K562 (cell line): ENCODE measurements at regions not wholly inside any gene's neighbourhood (a gene's known extent, or its start where the extent isn't known, plus 50 kb on each side); places are given as distances from the start of the nearest gene placed in this dataset.

Source experiments
- ATAC-seq: fragments of 200-7000 bp; cut with Tn5 transposase; 3 replicates; pipeline ENCODE4 v1.9.1; 2020; ENCODE audit warnings: moderate library complexity
- BruUV-seq: library from RNA; stranded (reverse); fragments of 400-500 nt; replicated peaks from 2 replicates; lab custom pipeline; 2021; lab: Mats Ljungman, UMichigan
- CTCF ChIA-PET: fragments of 300-600 bp; formaldehyde crosslinking; extraction: SDS; loops from one replicate; lab custom pipeline; 2021; ENCODE audit warnings: low intra/inter-chr PET ratio; lab: Yijun Ruan, JAX
- POLR2A ChIA-PET: fragments of 300-600, 350-650 bp; sonication (Branson Sonifier 250); formaldehyde crosslinking; extraction: SDS; loops from one replicate; lab custom pipeline; 2021; ENCODE audit warnings: antibody characterized with exemption, inconsistent platforms; lab: Yijun Ruan, JAX
- DNase-seq, 4 experiments: peaks; one replicate each; pipeline versions ENCODE4 v3.0.0 to v3.0.0-alpha.2; 2011 to 2018; ENCODE audit warnings: low spot score in 3 of 4, mixed read lengths in 3 of 4; ENCODE audit errors: extremely low read depth in 1 of 4
- FAIRE-seq: peaks from 2 replicates; lab custom pipeline; 2011; peaks lifted over from hg19 to GRCh38; lab: Jason Lieb, UNC
- H2AFZ ChIP-seq: 2 replicates; pipeline ENCODE4 v1.6.0; 2011; ENCODE audit warnings: low read depth, low read length, control low read depth, inconsistent platforms
- H3K27ac ChIP-seq: fragments of 200-600 bp; 3 replicates; pipeline ENCODE4 v1.8.0; 2011; ENCODE audit warnings: low read depth, mild to moderate bottlenecking, control low read depth, inconsistent platforms, low read length, moderate library complexity, mixed read lengths; ENCODE audit errors: extremely low read depth
- H3K27me3 ChIP-seq, 2 experiments: fragments of 300-600 bp in 1 of 2; 2 replicates in 1 of 2; 3 replicates in 1 of 2; pipeline versions ENCODE4 v1.6.0 to v1.8.0; 2011; ENCODE audit warnings: inconsistent platforms in 2 of 2, low read length in 2 of 2, mild to moderate bottlenecking in 1 of 2, mixed read lengths in 1 of 2, moderate library complexity in 1 of 2; ENCODE audit not compliant: control insufficient read depth in 2 of 2, insufficient read depth in 2 of 2
- H3K36me3 ChIP-seq: fragments of 300-600 bp; 3 replicates; pipeline ENCODE4 v1.8.0; 2011; ENCODE audit warnings: mild to moderate bottlenecking, low read length, inconsistent platforms; ENCODE audit not compliant: control insufficient read depth, insufficient read depth
- H3K4me1 ChIP-seq, 2 experiments: fragments of 200-600 bp in 1 of 2; replicated peaks in 1 of 2; 2 replicates in 1 of 2; 3 replicates in 1 of 2; pipeline versions ENCODE4 v1.5.1 to v1.8.0; 2011; ENCODE audit warnings: inconsistent platforms in 2 of 2, low read length in 2 of 2, mild to moderate bottlenecking in 1 of 2, mixed read lengths in 1 of 2, moderate library complexity in 1 of 2; ENCODE audit not compliant: control insufficient read depth in 2 of 2, insufficient read depth in 2 of 2
- H3K4me2 ChIP-seq: 2 replicates; pipeline ENCODE4 v1.6.1; 2011; ENCODE audit warnings: low read length, control low read depth, inconsistent platforms, mixed read lengths; ENCODE audit not compliant: insufficient read depth
- H3K4me3 ChIP-seq: fragments of 200-600 bp; sonication (generic), shearing (Covaris generic); 2 replicates; pipeline ENCODE4 v1.5.1; 2016; ENCODE audit warnings: control low read depth, inconsistent platforms
- H3K79me2 ChIP-seq: fragments of 200-600 bp; 3 replicates; pipeline ENCODE4 v1.8.0; 2011; ENCODE audit warnings: low read length, inconsistent platforms; ENCODE audit not compliant: control insufficient read depth, insufficient read depth
- H3K9ac ChIP-seq, 2 experiments: 2 replicates each; pipeline versions ENCODE4 v1.6.0 to v1.6.1; 2011; ENCODE audit warnings: low read depth in 2 of 2, low read length in 2 of 2, control low read depth in 1 of 2, inconsistent platforms in 1 of 2, mild to moderate bottlenecking in 1 of 2, mixed read lengths in 1 of 2; ENCODE audit not compliant: insufficient read depth in 1 of 2
- H3K9me1 ChIP-seq: one replicate; pipeline ENCODE4 v1.6.0; 2011; ENCODE audit warnings: inconsistent platforms, mild to moderate bottlenecking, low read length, moderate library complexity; ENCODE audit not compliant: control insufficient read depth, insufficient read depth
- H3K9me3 ChIP-seq: replicated peaks from 2 replicates; pipeline ENCODE4 v1.5.1; 2011; ENCODE audit warnings: low read depth, low read length, inconsistent platforms; ENCODE audit not compliant: control insufficient read depth, insufficient read depth
- H4K20me1 ChIP-seq: replicated peaks from 2 replicates; pipeline ENCODE4 v1.6.1; 2011; ENCODE audit warnings: low read length, inconsistent platforms, mixed read lengths; ENCODE audit not compliant: control insufficient read depth, insufficient read depth
- ESRRA ChIP-seq: fragments of 450-650 bp; IDR thresholded peaks from 2 replicates; pipeline ENCODE4 v1.6.1; 2014; ENCODE audit warnings: low read depth, mild to moderate bottlenecking, moderate library complexity, borderline replicate concordance
- FIP1L1 ChIP-seq: fragments of 200-400 bp; formaldehyde crosslinking; IDR thresholded peaks from 2 replicates; pipeline ENCODE4 v1.6.1; 2018; ENCODE audit warnings: mild to moderate bottlenecking, low read depth, low read length; ENCODE audit not compliant: poor library complexity, severe bottlenecking
- FOXA1 ChIP-seq: fragments of 450-650 bp; IDR thresholded peaks from 2 replicates; pipeline ENCODE4 v1.6.1; 2016; ENCODE audit warnings: mild to moderate bottlenecking, borderline replicate concordance
- GTF2A2 ChIP-seq: IDR thresholded peaks from 2 replicates; pipeline ENCODE4 v1.6.1; 2016; ENCODE audit warnings: mild to moderate bottlenecking, missing genetic modification characterization, missing compliant biosample characterization
- HDAC3 ChIP-seq: fragments of 450-650 bp; IDR thresholded peaks from 2 replicates; pipeline ENCODE4 v1.6.1; 2018; ENCODE audit warnings: borderline replicate concordance, mild to moderate bottlenecking, moderate library complexity; ENCODE audit not compliant: partially characterized antibody
- HOXB6 ChIP-seq: fragments of 250-450 bp; sonication (Bioruptor Pico); IDR thresholded peaks from 2 replicates; pipeline ENCODE4 v1.5.1; 2022; ENCODE audit warnings: mild to moderate bottlenecking, borderline replicate concordance
- MYNN ChIP-seq, 2 experiments: sonication (generic); formaldehyde crosslinking in 1 of 2; IDR thresholded peaks; 2 replicates each; pipeline versions ENCODE4 v1.5.0 to v1.6.1; 2016 to 2020; ENCODE audit warnings: antibody characterized with exemption in 1 of 2, missing genetic modification reagents in 1 of 2
- NFE2L1 ChIP-seq: fragments of 450-650 bp; IDR thresholded peaks from 2 replicates; pipeline ENCODE4 v1.6.1; 2016; ENCODE audit warnings: missing genetic modification characterization, low read depth, mild to moderate bottlenecking, missing compliant biosample characterization, moderate library complexity, borderline replicate concordance
- NFIC ChIP-seq: fragments of 450-650 bp; IDR thresholded peaks from 2 replicates; pipeline ENCODE4 v1.6.1; 2017; ENCODE audit warnings: mild to moderate bottlenecking, inconsistent platforms
- SAFB ChIP-seq: fragments of 200-400 bp; formaldehyde crosslinking; IDR thresholded peaks from 2 replicates; pipeline ENCODE4 v1.6.1; 2017; ENCODE audit warnings: low read depth, low read length, borderline replicate concordance
- SIRT6 ChIP-seq: IDR thresholded peaks from one replicate; pipeline ENCODE4 v1.6.1; 2012; ENCODE audit warnings: low read depth, mild to moderate bottlenecking, control low read depth, inconsistent platforms, low read length, moderate library complexity
- ZKSCAN8 ChIP-seq: fragments of 200-800 bp; sonication (Bioruptor generic); IDR thresholded peaks from 2 replicates; pipeline ENCODE4 v1.6.1; 2016; ENCODE audit warnings: missing genetic modification characterization, missing compliant biosample characterization
- ZNF609 ChIP-seq: sonication (generic); formaldehyde crosslinking; IDR thresholded peaks from 2 replicates; pipeline ENCODE4 v1.8.1; 2023; ENCODE audit warnings: missing genetic modification reagents, mild to moderate bottlenecking, borderline replicate concordance
- ZNF79 ChIP-seq: fragments of 250-450 bp; sonication (Bioruptor Pico); IDR thresholded peaks from 2 replicates; pipeline ENCODE4 v1.4.0; 2020; ENCODE audit warnings: low read depth, mild to moderate bottlenecking, moderate library complexity
- ZNF830 ChIP-seq: fragments of 250-450 bp; sonication (Bioruptor Pico); IDR thresholded peaks from 2 replicates; pipeline ENCODE4 v1.5.0; 2021; ENCODE audit warnings: mild to moderate bottlenecking
- WGBS: fragments of 100-300 bp; shearing (Covaris generic); methylation state at CpG from one replicate; pipeline ENCODE4 v1.1.6; 2016; ENCODE audit warnings: low coverage, mixed read lengths; ENCODE audit not compliant: insufficient coverage; ENCODE audit errors: missing lambda C conversion rate; 5-methylcytosine and 5-hydroxymethylcytosine counted together
- in situ Hi-C: fragments of 300-500 bp; cut with MboI; formaldehyde crosslinking; loops from 4 replicates; pipeline ENCODE4 v1.15.0; 2018; ENCODE audit warnings: inconsistent platforms, mixed read lengths
- intact Hi-C: fragments of 100-400 bp; cut with micrococcal nuclease; formaldehyde crosslinking; loops from 2 replicates; pipeline ENCODE4 v1.14.2; 2022
- TF ChIP-seq, protein P1 (sequence below): fragments of 250-450 bp; sonication (Bioruptor Pico); IDR thresholded peaks from 2 replicates; pipeline ENCODE4 v1.8.0; 2022; ENCODE audit warnings: moderate library complexity, mild to moderate bottlenecking, inconsistent platforms

- Histone ChIP-seq H4K20me1 (no peaks in the 10 kb centered on the region), H2AFZ (no peak overlapping the region), H3K4me1 (no peaks in the 10 kb centered on the region), H3K27me3 (peaks cover 2 to 12% of the 10 kb centered on the region in 2 experiments; a peak in 3 of 5 replicates), H3K9me1 (no peaks in the 10 kb centered on the region), H3K9me3 (no peaks in the 10 kb centered on the region), H3K79me2 (no peaks in the 10 kb centered on the region)
- no peak for DNase-seq
- CTCF ChIA-PET = no interaction called here
- in situ Hi-C loops = no loop called here
- intact Hi-C loops = no loop called here
- no TSS peak for BruUV-seq
- TF ChIP-seq NFIC = no peak
- TF ChIP-seq HOXB6 (CRISPR knock-in tag) = no peak
- no peak for TF ChIP-seq MYNN (IDR thresholded peaks at IDR 0.05)
- no peak for TF ChIP-seq MYNN (CRISPR knock-in tag; IDR thresholded peaks at IDR 0.05)
- TF ChIP-seq HDAC3 = no peak
- TF ChIP-seq FOXA1 = no peak
- TF ChIP-seq NFE2L1 (tag) = no peak
- no peak for TF ChIP-seq ZNF79 (CRISPR knock-in tag)
- TF ChIP-seq SAFB = no peak
- no peak for TF ChIP-seq GTF2A2 (tag)
- TF ChIP-seq, protein P1, sequence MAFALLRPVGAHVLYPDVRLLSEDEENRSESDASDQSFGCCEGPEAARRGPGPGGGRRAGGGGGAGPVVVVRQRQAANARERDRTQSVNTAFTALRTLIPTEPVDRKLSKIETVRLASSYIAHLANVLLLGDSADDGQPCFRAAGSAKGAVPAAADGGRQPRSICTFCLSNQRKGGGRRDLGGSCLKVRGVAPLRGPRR (CRISPR knock-in tag) = no peak
- TF ChIP-seq ZNF830 (CRISPR knock-in tag) = no peak
- no peak for TF ChIP-seq ZNF609 (CRISPR knock-in tag)
- no peak for TF ChIP-seq ZKSCAN8 (CRISPR knock-in tag)
- TF ChIP-seq SIRT6 = no peak
- TF ChIP-seq ESRRA = no peak
- no peak for TF ChIP-seq FIP1L1
- TF ChIP-seq, all 486 proteins: peak for 0
- POLR2A ChIA-PET = no interaction called here
- Histone ChIP-seq H3K9ac (no peak overlapping the region), H3K4me2 (no peak overlapping the region), H3K4me3 (no peak overlapping the region), H3K27ac (no peak overlapping the region), H3K36me3 (no peaks in the 10 kb centered on the region)
- WGBS = 2% methylated on average over 11 of the region's 11 CpGs
- ATAC-seq (no peak), FAIRE-seq (no peak)
Measured at GRCh38 chr15:62711691-62712454, 330.7 kb upstream of the TPM1 start.
